ENCODE measurements at regions not wholly inside any gene's neighbourhood (a gene's known extent, or its start where the extent isn't known, plus 50 kb on each side); places are given as distances from the start of the nearest gene placed in this dataset.

DNA sequence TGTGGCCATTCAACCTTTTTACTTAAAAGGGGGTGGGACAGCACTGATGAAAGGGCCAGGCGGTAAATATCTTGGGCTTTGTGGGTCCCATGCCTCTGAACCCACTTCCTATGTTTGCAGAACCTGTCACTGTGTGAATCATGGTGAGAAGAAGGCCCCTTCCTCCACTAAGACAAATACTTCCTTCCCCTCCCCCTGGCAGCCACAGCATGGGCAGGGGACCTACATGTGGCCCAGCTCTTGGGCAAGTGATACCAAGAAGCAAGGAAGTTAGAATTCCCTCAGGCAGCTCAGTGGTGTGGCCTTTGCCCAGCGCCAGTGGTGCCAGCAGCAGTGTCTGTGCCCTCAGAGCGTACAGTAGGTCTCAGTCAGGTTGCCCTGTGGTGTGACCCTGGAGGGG is 168.6 kb downstream of the TRIM33 start:
- Histone ChIP-seq H3K4me2 (no peak overlapping the region), H3K36me3 (ENCODE audit: low read depth) (no peaks in the 10 kb centered on the region), H3K4me3 (no peak overlapping the region), H3K9me3 (ENCODE audit: insufficient read depth, low read depth) (no peaks in the 10 kb centered on the region), H3F3A (ENCODE audit: insufficient read depth, low read depth) (no peaks in the 10 kb centered on the region), H3K27ac (no peak overlapping the region), H2AFZ (no peak overlapping the region), H3K9me2 (ENCODE audit: insufficient read depth) (no peaks in the 10 kb centered on the region), H3K27me3 (ENCODE audit: insufficient read depth, low read depth) (no peaks in the 10 kb centered on the region), H4K20me1 (ENCODE audit: insufficient read depth) (no peaks in the 10 kb centered on the region), H3K4me1 (replicated peaks; ENCODE audit: insufficient read depth) (no peaks in the 10 kb centered on the region), H3K79me2 (ENCODE audit: low read depth) (no peaks in the 10 kb centered on the region)
- intact Hi-C loops (cut with micrococcal nuclease; ENCODE audit: unreplicated experiment) = loop anchor here (10.0 kb wide), 1 partner anchor 1252 kb away; no protein-coding TSS in a partner anchor
- DNase-seq = no peak
- TF ChIP-seq, protein P1, sequence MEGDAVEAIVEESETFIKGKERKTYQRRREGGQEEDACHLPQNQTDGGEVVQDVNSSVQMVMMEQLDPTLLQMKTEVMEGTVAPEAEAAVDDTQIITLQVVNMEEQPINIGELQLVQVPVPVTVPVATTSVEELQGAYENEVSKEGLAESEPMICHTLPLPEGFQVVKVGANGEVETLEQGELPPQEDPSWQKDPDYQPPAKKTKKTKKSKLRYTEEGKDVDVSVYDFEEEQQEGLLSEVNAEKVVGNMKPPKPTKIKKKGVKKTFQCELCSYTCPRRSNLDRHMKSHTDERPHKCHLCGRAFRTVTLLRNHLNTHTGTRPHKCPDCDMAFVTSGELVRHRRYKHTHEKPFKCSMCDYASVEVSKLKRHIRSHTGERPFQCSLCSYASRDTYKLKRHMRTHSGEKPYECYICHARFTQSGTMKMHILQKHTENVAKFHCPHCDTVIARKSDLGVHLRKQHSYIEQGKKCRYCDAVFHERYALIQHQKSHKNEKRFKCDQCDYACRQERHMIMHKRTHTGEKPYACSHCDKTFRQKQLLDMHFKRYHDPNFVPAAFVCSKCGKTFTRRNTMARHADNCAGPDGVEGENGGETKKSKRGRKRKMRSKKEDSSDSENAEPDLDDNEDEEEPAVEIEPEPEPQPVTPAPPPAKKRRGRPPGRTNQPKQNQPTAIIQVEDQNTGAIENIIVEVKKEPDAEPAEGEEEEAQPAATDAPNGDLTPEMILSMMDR (conservative IDR thresholded peaks at IDR 0.05) = no peak
- TF ChIP-seq EZH2 (IDR thresholded peaks at IDR 0.05; ENCODE audit: low read depth) = no peak
- BruUV-seq (replicated peaks) = no TSS peak
- ChIA-PET CTCF (no interaction called here), POLR2A (ENCODE audit: unreplicated experiment) (no interaction called here)

DNA sequence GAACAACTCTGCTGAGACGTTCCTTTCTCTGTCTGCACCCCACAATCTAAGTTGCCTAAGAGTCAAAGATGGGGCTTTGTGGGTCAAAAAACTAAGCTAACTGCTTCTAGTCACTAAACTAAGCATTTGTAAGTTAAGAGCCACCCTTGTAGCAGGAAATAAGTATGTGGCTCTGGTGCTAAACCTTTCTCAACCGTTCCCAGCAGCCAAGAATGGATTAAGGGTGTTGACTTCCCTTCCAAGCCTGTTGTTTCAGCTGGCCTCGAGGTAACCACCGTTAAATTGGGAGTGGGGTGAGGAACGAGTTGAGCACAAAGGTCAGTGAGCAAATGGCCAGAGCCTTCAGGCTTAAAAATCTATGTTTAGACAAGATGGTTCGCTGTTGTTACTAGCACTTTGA is 169.1 kb downstream of the TRIM33 start:
- Histone ChIP-seq H3K27me3 (ENCODE audit: insufficient read depth, low read depth) (no peaks in the 10 kb centered on the region), H3K9me2 (ENCODE audit: insufficient read depth) (no peaks in the 10 kb centered on the region), H3K36me3 (ENCODE audit: low read depth) (no peaks in the 10 kb centered on the region), H3K4me2 (no peak overlapping the region), H3K4me3 (no peak overlapping the region), H3K4me1 (replicated peaks; ENCODE audit: insufficient read depth) (no peaks in the 10 kb centered on the region), H4K20me1 (ENCODE audit: insufficient read depth) (no peaks in the 10 kb centered on the region), H2AFZ (no peak overlapping the region), H3F3A (ENCODE audit: insufficient read depth, low read depth) (no peaks in the 10 kb centered on the region), H3K27ac (no peak overlapping the region), H3K79me2 (ENCODE audit: low read depth) (no peaks in the 10 kb centered on the region), H3K9me3 (ENCODE audit: insufficient read depth, low read depth) (no peaks in the 10 kb centered on the region)
- TF ChIP-seq EZH2 (IDR thresholded peaks at IDR 0.05; ENCODE audit: low read depth) = no peak
- TF ChIP-seq, protein P1 (conservative IDR thresholded peaks at IDR 0.05) = no peak
- intact Hi-C loops (cut with micrococcal nuclease; ENCODE audit: unreplicated experiment) = loop anchor here (10.0 kb wide), 1 partner anchor 1253 kb away; no protein-coding TSS in a partner anchor
- DNase-seq = no peak
- ChIA-PET POLR2A (ENCODE audit: unreplicated experiment) (no interaction called here), CTCF (no interaction called here)
- no TSS peak for BruUV-seq (replicated peaks)

DNA sequence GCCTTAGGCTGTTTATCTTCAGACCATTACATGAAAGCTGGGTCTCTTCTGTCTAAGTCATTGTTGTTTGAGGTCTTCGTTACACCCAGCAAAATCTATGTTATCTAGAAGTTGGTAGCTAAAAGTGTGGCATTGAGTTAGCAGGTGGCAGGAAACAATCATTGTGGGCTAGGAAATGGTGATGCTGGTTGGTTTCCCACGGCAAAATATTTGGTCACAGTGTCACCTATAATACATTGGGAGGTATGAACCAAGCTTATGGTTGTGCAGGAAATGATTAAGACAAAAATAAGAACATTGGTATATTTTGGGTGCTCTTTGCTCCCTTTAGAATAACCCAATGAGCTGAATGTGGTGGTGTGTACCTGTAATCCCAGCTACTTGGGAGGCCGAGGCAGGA is 169.7 kb downstream of the TRIM33 start:
- POLR2A ChIA-PET (ENCODE audit: unreplicated experiment) = no interaction called here
- CTCF ChIA-PET = no interaction called here
- no peak for DNase-seq
- Histone ChIP-seq H4K20me1 (ENCODE audit: insufficient read depth) (no peaks in the 10 kb centered on the region), H3K9me2 (ENCODE audit: insufficient read depth) (no peaks in the 10 kb centered on the region), H3K27me3 (ENCODE audit: insufficient read depth, low read depth) (no peaks in the 10 kb centered on the region), H3K36me3 (ENCODE audit: low read depth) (no peaks in the 10 kb centered on the region), H3K9me3 (ENCODE audit: insufficient read depth, low read depth) (no peaks in the 10 kb centered on the region), H2AFZ (no peak overlapping the region), H3K27ac (no peak overlapping the region), H3K4me3 (no peak overlapping the region), H3K79me2 (ENCODE audit: low read depth) (no peaks in the 10 kb centered on the region), H3F3A (ENCODE audit: insufficient read depth, low read depth) (no peaks in the 10 kb centered on the region), H3K4me1 (replicated peaks; ENCODE audit: insufficient read depth) (no peaks in the 10 kb centered on the region), H3K4me2 (no peak overlapping the region)
- TF ChIP-seq, protein P1 (conservative IDR thresholded peaks at IDR 0.05) = no peak
- no peak for TF ChIP-seq EZH2 (IDR thresholded peaks at IDR 0.05; ENCODE audit: low read depth)
- intact Hi-C loops (cut with micrococcal nuclease; ENCODE audit: unreplicated experiment) = loop anchor here (10.0 kb wide), 1 partner anchor 1254 kb away; no protein-coding TSS in a partner anchor
- BruUV-seq (replicated peaks) = no TSS peak

All from PC-9 (cell line).